Keratinocyte (primary cell): ENCODE measurements at regions not wholly inside any gene's neighbourhood (a gene's known extent, or its start where the extent isn't known, plus 50 kb on each side); places are given as distances from the start of the nearest gene placed in this dataset.

Source experiments
- DNase-seq: peaks from one replicate; pipeline ENCODE4 v3.0.0-alpha.2; 2011; ENCODE audit warnings: low read depth, missing footprints, low spot score
- FAIRE-seq: peaks from 2 replicates; lab custom pipeline; 2011; peaks lifted over from hg19 to GRCh38; lab: Jason Lieb, UNC
- H2AFZ ChIP-seq: 2 replicates; pipeline ENCODE4 v1.6.0; 2012; ENCODE audit warnings: low read length, control low read depth, inconsistent platforms; ENCODE audit not compliant: control insufficient read depth
- H3K27ac ChIP-seq: 2 replicates; pipeline ENCODE4 v1.5.1; 2011; ENCODE audit warnings: low read length; ENCODE audit not compliant: control insufficient read depth, insufficient read depth
- H3K27me3 ChIP-seq: 3 replicates; pipeline ENCODE4 v1.6.0; 2011; ENCODE audit warnings: low read length; ENCODE audit not compliant: control insufficient read depth, insufficient read depth; ENCODE audit errors: extremely low read depth
- H3K36me3 ChIP-seq, 2 experiments: 2 replicates in 1 of 2; 3 replicates in 1 of 2; pipeline ENCODE4 v1.5.1; 2011; ENCODE audit warnings: low read length in 2 of 2, mild to moderate bottlenecking in 1 of 2; ENCODE audit not compliant: control insufficient read depth in 2 of 2, insufficient read depth in 2 of 2; ENCODE audit errors: extremely low read depth in 1 of 2
- H3K4me1 ChIP-seq: 3 replicates; pipeline ENCODE4 v1.5.1; 2011; ENCODE audit warnings: low read length; ENCODE audit not compliant: control insufficient read depth, insufficient read depth; ENCODE audit errors: extremely low read depth
- H3K4me2 ChIP-seq: 3 replicates; pipeline ENCODE4 v1.6.0; 2011; ENCODE audit warnings: low read depth, low read length; ENCODE audit not compliant: control insufficient read depth, insufficient read depth; ENCODE audit errors: extremely low read depth
- H3K4me3 ChIP-seq, 3 experiments: fragments of 200-600 bp in 1 of 3; sonication (generic) in 1 of 3; 2 replicates in 2 of 3; 3 replicates in 1 of 3; pipeline ENCODE4 v1.5.1; 2011 to 2016; ENCODE audit warnings: low read length in 3 of 3, mild to moderate bottlenecking in 3 of 3, control low read depth in 2 of 3, inconsistent platforms in 1 of 3, low read depth in 1 of 3, mixed read lengths in 1 of 3, mixed run types in 1 of 3, moderate library complexity in 1 of 3; ENCODE audit not compliant: control insufficient read depth in 2 of 3, insufficient read depth in 2 of 3; ENCODE audit errors: extremely low read depth in 1 of 3
- H3K79me2 ChIP-seq: 2 replicates; pipeline ENCODE4 v1.6.0; 2012; ENCODE audit warnings: low read length; ENCODE audit not compliant: control insufficient read depth, insufficient read depth
- H3K9ac ChIP-seq: 3 replicates; pipeline ENCODE4 v1.6.0; 2011; ENCODE audit warnings: low read length; ENCODE audit not compliant: control insufficient read depth, insufficient read depth; ENCODE audit errors: extremely low read depth
- H3K9me1 ChIP-seq: 3 replicates; pipeline ENCODE4 v1.6.0; 2011; ENCODE audit warnings: low read length; ENCODE audit not compliant: control insufficient read depth, insufficient read depth; ENCODE audit errors: extremely low read depth
- H3K9me3 ChIP-seq: 2 replicates; pipeline ENCODE4 v1.5.1; 2012; ENCODE audit warnings: low read depth, low read length; ENCODE audit not compliant: control insufficient read depth
- H4K20me1 ChIP-seq: 3 replicates; pipeline ENCODE4 v1.6.0; 2011; ENCODE audit warnings: low read length; ENCODE audit not compliant: control insufficient read depth, insufficient read depth; ENCODE audit errors: extremely low read depth
- EZH2 ChIP-seq: IDR thresholded peaks from one replicate; pipeline ENCODE4 v1.6.1; 2012; ENCODE audit warnings: inconsistent platforms, mild to moderate bottlenecking, low read length, moderate library complexity
- dilution Hi-C: fragments of 300-500 bp; cut with MboI; formaldehyde crosslinking; loops from one replicate; pipeline ENCODE4 v1.7.0; 2020; ENCODE audit warnings: low sequenced_read_pairs; ENCODE audit not compliant: extremely low pct_ligation_motif_present
- TF ChIP-seq, protein P1 (sequence below), 3 experiments: IDR thresholded peaks in 1 of 3; conservative IDR thresholded peaks in 1 of 3; optimal IDR thresholded peaks in 1 of 3; 2 replicates in 2 of 3; 3 replicates in 1 of 3; pipeline versions ENCODE3 to v1.5.1; 2011; ENCODE audit warnings: low read length in 3 of 3, mild to moderate bottlenecking in 3 of 3, moderate library complexity in 2 of 3, control low read depth in 1 of 3, inconsistent platforms in 1 of 3; ENCODE audit not compliant: insufficient read depth in 2 of 3; ENCODE audit errors: extremely low read depth in 1 of 3

DNA sequence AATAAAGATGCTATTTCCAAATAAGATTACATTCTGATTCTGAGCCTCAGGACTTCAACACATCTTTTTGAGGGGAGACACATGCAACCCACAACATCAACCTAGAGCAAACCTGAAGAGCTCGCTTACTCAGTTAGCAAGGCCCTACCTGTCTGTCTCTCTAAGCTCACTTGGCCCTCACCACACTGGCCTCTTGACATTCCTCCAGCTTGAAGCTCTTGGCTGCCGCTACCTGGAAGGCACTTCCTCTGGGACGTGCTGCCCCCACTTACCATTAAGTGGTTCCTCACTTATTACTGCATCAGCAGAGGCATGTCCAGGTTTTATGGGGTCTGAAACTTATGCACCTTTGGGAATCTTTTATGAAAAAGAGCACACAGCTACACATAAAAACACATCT lies 354.8 kb downstream of the GALC start:
- Histone ChIP-seq H3K27me3 (no peaks in the 10 kb centered on the region), H3K9me3 (no peaks in the 10 kb centered on the region), H2AFZ (no peak overlapping the region), H3K4me1 (no peaks in the 10 kb centered on the region), H3K79me2 (no peaks in the 10 kb centered on the region), H3K9me1 (no peaks in the 10 kb centered on the region), H3K9ac (no peak overlapping the region), H3K27ac (no peak overlapping the region), H4K20me1 (no peaks in the 10 kb centered on the region), H3K36me3 (no peaks in the 10 kb centered on the region), H3K4me3 (no peak overlapping the region), H3K4me2 (no peak overlapping the region)
- DNase-seq (no peak), FAIRE-seq (no peak)
- TF ChIP-seq, protein P1, sequence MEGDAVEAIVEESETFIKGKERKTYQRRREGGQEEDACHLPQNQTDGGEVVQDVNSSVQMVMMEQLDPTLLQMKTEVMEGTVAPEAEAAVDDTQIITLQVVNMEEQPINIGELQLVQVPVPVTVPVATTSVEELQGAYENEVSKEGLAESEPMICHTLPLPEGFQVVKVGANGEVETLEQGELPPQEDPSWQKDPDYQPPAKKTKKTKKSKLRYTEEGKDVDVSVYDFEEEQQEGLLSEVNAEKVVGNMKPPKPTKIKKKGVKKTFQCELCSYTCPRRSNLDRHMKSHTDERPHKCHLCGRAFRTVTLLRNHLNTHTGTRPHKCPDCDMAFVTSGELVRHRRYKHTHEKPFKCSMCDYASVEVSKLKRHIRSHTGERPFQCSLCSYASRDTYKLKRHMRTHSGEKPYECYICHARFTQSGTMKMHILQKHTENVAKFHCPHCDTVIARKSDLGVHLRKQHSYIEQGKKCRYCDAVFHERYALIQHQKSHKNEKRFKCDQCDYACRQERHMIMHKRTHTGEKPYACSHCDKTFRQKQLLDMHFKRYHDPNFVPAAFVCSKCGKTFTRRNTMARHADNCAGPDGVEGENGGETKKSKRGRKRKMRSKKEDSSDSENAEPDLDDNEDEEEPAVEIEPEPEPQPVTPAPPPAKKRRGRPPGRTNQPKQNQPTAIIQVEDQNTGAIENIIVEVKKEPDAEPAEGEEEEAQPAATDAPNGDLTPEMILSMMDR (optimal IDR thresholded peaks at IDR 0.05 in 1 of 3, IDR thresholded peaks at IDR 0.05 in 1 of 3, conservative IDR thresholded peaks at IDR 0.05 in 1 of 3; ENCODE audit: extremely low read depth in 1 of 3, insufficient read depth in 2 of 3, low read length in 3 of 3): no peak
- TF ChIP-seq EZH2: no peak
- dilution Hi-C loops: no loop called here

DNA sequence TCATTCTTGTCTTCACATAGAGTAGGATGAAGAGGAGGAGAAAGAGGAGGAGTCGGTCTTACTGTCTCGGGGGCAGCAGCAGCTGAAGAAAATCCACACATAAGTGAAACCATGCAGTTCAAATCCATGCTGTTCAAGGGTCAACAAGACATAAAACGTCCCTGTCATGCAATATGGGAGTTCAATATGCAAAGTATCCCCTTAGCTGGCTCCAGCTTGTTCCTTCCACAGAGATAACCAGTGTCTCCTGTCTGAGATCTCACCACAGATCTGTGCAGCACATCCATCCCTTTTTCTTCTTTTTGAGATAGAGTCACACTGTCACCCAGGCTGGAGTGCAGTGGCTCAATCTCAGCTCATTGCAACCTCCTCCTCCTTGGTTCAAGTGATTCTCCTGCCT lies 357.5 kb downstream of the GALC start:
- no peaks in the 10 kb centered on the region for H3K9me3 ChIP-seq
- no peaks in the 10 kb centered on the region for H3K79me2 ChIP-seq
- TF ChIP-seq, protein P1 (optimal IDR thresholded peaks at IDR 0.05 in 1 of 3, IDR thresholded peaks at IDR 0.05 in 1 of 3, conservative IDR thresholded peaks at IDR 0.05 in 1 of 3; ENCODE audit: extremely low read depth in 1 of 3, insufficient read depth in 2 of 3, low read length in 3 of 3): no peak
- no peak for TF ChIP-seq EZH2
- dilution Hi-C loops: no loop called here
- no peaks in the 10 kb centered on the region for H4K20me1 ChIP-seq
- no peak overlapping the region for H3K9ac ChIP-seq
- no peak for FAIRE-seq
- H3K4me3 ChIP-seq: no peak overlapping the region
- H3K27ac ChIP-seq: no peak overlapping the region
- DNase-seq: no peak
- H2AFZ ChIP-seq: no peak overlapping the region
- no peak overlapping the region for H3K4me2 ChIP-seq
- H3K36me3 ChIP-seq: no peaks in the 10 kb centered on the region
- no peaks in the 10 kb centered on the region for H3K4me1 ChIP-seq
- H3K27me3 ChIP-seq: no peaks in the 10 kb centered on the region
- no peaks in the 10 kb centered on the region for H3K9me1 ChIP-seq
